Choroid plexus epithelial cell (primary cell): ENCODE measurements at regions not wholly inside any gene's neighbourhood (a gene's known extent, or its start where the extent isn't known, plus 50 kb on each side); places are given as distances from the start of the nearest gene placed in this dataset.

Source experiments
- DNase-seq: peaks from one replicate; pipeline ENCODE4 v3.0.0-alpha.2; 2010; ENCODE audit warnings: low read depth
- H3K4me3 ChIP-seq: 2 replicates; pipeline ENCODE4 v1.5.1; 2011; ENCODE audit warnings: low read depth, mild to moderate bottlenecking, control low read depth, low read length, moderate library complexity
- CTCF ChIP-seq: conservative IDR thresholded peaks from 2 replicates; pipeline ENCODE4 v1.5.1; 2011; ENCODE audit warnings: low read depth, mild to moderate bottlenecking, control low read depth, inconsistent platforms, low read length, moderate library complexity

- H3K4me3 ChIP-seq: no peak overlapping the region
- no peak for TF ChIP-seq CTCF
- DNase-seq: no peak
Observed at GRCh38 chr6:108762394-108762793, 85.8 kb upstream of the ARMC2 start.

GRCh38 chr6:108763931-108764579 is 84.2 kb upstream of the ARMC2 start:
- H3K4me3 ChIP-seq: no peak overlapping the region
- TF ChIP-seq CTCF: no peak
- no peak for DNase-seq

DNA sequence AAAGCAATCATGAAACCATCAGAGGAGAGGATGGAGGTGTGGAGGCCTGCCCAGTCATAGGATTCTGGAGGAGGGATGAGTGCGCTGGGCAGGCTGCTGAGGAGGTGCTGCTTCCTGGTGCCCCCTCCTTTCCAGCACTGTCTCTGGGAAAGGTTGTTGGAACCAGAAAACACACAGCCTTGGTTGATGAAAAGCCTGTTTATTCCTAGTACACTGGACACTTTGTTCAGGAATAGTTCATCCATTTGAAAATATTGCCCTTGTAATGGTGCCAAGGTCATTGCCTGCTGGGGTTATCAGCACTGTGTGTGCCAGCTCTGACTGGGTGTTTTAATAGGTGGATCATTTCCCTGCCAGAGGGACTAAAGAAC is 83.7 kb upstream of the ARMC2 start:
- DNase-seq: no peak
- H3K4me3 ChIP-seq: no peak overlapping the region
- TF ChIP-seq CTCF: no peak

DNA sequence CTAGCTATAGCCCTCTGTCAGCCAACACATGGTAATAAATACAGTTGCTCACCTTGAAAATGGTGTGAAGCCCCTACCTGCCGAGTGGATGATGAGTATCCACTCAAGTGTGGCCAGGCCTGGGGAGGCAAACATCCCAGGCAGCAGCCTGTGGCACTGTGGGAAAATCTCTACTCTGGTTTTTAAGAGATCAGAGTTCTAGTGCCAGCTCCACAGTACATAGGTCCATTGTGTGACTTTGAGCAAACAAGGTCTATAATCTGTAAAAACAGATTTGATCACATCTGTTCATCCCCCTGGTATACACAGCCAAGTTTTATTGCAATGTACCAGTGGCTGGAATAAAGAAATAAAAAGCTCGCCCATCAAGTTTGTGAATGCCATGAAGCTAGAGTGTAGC is 82.7 kb upstream of the ARMC2 start:
- no peak overlapping the region for H3K4me3 ChIP-seq
- no peak for DNase-seq
- no peak for TF ChIP-seq CTCF

- no peak for TF ChIP-seq CTCF
- no peak for DNase-seq
- H3K4me3 ChIP-seq: no peak overlapping the region
Observed at GRCh38 chr6:108766419-108766818, 81.8 kb upstream of the ARMC2 start.

DNA sequence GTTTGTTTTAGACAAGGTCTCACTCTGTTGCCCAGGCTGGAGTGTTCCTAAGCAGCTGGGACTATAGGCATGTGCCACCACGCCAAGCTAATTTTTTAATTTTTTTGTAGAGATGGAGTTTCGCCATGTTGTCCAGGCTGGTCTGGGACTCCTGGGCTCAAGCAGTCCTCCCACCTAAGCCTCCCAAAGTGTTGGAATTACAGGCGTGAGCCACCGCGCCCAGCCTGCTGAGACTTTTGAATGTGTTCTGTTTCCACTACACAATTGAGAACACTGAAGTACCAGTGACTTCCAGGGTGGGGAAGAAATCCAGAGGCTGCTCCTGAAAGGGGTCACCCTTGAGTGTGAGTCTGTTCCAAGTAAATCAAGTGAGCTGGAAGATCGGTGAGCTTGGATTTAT is 81.3 kb upstream of the ARMC2 start:
- TF ChIP-seq CTCF: no peak
- no peak overlapping the region for H3K4me3 ChIP-seq
- no peak for DNase-seq

GRCh38 chr6:108767418-108768165 is 80.6 kb upstream of the ARMC2 start:
- no peak for DNase-seq
- H3K4me3 ChIP-seq: no peak overlapping the region
- no peak for TF ChIP-seq CTCF
